Fibroblast of skin of right biceps (primary cell): ENCODE measurements at regions not wholly inside any gene's neighbourhood (a gene's known extent, or its start where the extent isn't known, plus 50 kb on each side); places are given as distances from the start of the nearest gene placed in this dataset.
"Not testable (repeated sequence)": the region's sequence is repeated elsewhere in the genome, so short reads cannot be mapped to it uniquely, and the experiment has no call there.

Source experiments
- DNase-seq: peaks from one replicate; pipeline ENCODE4 v3.0.0-alpha.2; 2013

DNA sequence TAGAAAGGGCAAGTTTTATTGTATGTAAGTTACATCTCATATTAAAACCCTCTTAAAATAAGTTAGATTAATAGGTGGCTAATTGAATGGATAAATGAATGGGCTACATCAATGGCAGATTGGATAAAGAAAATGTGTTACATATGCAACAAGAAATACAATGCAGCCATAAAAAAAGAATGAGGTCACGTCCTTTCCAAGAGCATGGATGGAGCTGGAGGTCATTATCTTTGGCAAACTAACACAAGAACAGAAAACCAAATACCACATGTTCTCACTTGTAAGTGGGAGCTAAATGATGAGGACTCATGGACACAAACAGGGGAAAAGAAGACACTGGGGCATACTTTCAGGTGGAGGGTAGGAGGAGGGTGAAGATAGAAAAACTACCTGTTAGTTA, 182.2 kb upstream of the GNAI1 start:
- no peak for DNase-seq

GRCh38 chr7:79951415-79951814, 183.2 kb upstream of the GNAI1 start:
- no peak for DNase-seq

DNA sequence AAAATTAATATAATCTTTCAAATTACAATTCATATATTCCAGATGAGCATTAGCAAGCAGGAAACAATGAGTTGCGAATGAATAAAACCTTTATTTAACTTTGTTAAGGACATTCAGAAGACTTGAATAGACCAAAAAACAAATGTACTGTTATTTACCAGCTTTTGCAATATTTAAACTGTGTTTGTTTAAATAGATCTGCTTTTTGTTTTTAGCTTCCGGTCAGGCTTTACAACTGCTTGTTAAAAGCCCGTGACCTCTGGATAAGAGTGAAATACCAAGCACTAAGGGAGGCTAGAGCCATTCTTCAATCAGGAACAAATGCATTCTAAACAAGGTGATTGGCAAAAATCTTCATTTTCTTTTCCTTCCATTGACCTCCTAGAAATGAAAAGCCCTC, 184.9 kb upstream of the GNAI1 start:
- no peak for DNase-seq

DNA sequence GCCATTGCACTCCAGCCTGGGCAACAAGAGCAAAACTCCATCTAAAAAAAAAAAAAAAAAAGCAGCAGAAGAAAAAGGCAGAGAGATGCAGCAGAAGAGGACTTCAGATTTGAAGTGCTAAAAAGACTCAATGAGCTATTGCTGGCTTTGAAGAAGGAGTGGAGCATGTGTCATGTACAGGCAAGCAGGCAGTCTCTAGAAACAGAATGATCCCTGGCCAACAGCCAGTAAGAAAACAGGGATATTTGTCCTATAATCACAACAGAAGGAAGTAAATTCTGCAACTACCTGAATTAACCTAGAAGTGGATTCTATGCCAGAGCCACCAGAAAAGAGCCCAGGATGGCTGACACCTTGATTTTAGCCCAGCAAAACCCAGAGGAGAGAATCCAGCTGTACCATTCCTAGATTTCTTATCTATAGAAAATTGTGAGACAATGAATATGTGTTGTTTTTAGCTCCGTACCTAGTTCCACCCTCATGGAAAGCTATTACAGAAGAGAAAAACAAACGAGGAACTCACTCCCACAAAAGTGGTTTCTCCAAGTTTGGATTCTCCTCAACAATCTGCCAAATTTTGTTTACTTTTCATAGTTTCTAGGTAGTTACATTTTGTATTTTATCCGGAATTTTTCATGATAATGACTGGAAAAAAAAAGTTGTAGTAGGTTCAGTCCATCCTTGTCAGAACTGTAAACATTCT, 198.2 kb upstream of the GNAI1 start:
- DNase-seq = peak; percentile 2

DNA sequence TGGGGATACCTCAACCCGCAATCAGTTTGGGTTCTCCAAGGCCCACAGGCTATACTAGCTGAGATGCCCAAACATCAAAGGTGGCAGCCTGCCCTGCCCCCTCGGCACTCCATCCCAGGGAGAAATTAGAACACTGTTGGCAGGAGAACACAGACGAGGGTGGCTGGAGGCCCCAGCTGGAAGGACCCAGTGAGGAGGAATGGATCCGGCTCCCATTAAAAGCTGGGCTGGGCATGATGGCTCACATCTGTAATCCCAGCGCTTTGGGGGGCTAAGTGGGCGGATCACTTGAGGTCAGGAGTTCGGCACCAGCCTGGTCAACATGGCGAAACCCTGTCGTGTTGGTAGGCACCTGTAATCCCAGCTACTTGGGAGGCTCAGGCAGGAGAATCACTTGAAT, 199.9 kb upstream of the GNAI1 start:
- DNase-seq = no peak

DNA sequence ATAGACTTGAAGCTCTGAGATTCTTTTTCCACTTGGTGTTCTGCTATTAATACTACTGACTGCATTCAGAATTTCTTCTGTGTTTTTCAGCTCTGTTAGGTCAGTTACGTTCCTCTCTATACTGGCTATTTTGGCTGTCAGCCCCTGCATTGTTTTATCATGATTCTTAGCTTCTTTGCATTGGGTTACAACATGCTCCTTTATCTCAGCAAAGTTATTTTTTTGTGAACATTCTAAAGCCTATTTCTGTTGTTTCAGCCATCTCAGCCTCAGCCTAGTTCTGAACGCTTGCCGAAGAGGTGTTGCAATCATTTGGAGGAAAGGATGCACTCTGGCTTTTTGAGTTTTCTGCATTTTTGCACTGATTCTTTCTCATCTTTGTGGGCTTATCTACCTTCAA, 201.5 kb upstream of the GNAI1 start:
- peak; percentile 74 for DNase-seq

- DNase-seq = peak; percentile 49
Observed at GRCh38 chr7:79930604-79931003, 204.0 kb upstream of the GNAI1 start.

DNA sequence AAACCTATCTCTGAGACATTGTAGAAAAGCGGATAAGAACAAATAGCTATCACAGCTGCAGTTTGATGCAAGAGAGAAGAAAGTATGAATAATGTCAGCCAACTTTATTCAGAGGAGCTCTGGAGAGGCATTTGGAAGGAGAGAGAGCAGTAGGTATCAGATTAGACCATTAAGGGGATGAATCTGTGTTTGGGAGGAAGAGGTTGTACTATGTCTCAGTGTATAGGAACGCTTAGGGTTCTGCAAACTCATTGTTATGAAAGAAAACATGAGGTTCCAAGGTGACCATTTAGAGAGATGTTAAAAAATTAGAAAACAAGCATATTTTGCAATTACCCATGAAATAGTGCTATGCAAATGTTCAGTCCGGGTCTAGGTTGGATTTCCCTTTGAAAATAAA, 207.5 kb upstream of the GNAI1 start:
- DNase-seq = no peak

DNA sequence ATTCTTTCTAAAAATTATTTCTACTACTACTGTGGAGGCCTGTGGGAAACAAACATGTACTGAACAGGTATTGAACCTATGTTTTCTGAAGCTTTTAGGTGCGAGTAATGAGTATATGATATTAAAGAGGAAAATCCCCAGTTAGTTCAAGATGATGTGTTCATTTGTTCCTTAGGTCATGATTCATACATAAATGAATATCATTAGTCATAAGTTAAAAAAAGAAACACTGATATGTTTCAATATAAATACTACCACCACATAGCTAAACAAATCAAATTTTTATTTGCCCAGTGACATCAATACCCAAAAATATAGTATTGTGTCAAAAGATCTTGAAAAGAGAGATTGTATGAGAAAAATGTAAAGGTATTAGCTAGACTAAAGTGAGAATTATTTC, 210.7 kb upstream of the GNAI1 start:
- DNase-seq = peak; percentile 26

- DNase-seq = no peak
Observed at GRCh38 chr7:79922894-79923293, 211.7 kb upstream of the GNAI1 start.

- no peak for DNase-seq
Observed at GRCh38 chr7:79921976-79922375, 212.7 kb upstream of the GNAI1 start.

DNA sequence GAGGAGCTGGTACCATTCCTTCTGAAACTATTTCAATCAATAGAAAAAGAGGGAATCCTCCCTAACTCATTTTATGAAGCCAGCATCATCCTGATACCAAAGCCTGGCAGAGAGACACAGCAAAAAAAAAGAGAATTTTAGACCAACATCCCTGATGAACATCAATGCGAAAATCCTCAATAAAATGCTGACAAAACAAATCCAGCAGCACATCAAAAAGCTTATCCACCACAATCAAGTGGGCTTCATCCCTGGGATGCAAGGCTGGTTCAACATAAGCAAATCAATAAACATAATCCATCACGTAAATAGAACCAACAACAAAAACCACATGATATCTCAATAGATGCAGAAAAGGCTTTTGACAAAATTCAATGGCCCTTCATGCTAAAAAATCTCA, 216.0 kb upstream of the GNAI1 start:
- DNase-seq = not testable (repeated sequence)

- not testable (repeated sequence) for DNase-seq
Observed at GRCh38 chr7:79915346-79915745, 219.3 kb upstream of the GNAI1 start.

DNA sequence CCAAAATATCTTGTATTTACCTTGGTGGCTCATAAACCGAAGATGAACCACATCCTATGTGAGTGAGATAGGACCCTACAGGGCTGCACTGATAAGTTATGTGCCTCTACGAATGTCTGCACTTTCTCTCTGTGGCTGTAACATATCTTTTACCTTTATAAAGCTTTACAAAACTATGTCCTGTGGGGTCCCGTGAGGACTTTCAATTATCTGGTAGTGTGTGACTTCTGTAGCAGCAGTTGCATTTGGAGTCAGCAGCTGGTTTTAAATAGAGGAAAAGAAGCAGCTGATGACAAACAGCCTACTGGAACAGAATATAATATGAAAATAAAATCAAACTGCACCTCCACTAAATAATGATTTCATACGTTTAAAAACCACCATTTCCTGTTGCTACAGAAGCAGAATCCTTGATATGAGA, 222.4 kb upstream of the GNAI1 start:
- no peak for DNase-seq

DNA sequence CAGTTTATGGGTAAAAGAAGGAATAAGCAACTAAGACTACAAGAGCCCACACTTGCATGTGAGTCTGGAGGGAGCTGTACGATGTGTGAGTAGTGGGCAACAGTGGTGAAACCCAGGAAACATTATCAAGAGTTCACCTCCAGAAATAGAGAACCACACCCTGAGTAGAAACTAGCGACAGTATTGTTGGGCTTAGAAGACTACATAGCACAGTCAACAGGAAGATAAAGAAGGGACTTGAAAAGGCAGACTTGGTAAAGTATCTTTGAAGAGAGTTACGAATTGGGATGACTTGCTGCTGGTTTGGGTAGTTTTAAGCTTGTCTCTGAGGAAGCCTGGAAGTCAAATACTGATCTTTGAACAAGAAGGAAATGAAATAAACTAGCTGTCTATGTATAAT, 223.2 kb upstream of the GNAI1 start:
- no peak for DNase-seq

GRCh38 chr7:79909176-79909575, 225.5 kb upstream of the GNAI1 start:
- DNase-seq = no peak

GRCh38 chr7:79897166-79897565, 237.5 kb upstream of the GNAI1 start:
- no peak for DNase-seq

DNA sequence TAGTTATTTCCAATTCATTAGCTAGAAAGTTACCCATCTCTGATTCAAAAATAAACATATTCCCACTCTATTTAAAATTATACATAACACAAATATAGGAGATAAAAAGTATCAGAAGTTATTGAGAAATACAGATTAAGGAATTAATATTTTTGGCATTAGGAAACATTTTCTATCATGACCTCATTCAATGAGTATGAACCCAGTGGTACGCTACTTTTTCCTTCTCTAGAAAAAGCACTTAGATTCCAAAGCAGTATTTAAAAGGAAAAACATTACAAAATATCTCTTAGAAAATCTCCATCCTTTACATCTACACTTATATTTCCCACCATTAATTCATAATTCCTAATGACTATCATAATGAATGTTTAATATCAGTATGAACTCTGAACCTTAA, 240.6 kb upstream of the GNAI1 start:
- DNase-seq = peak; percentile 21

- DNase-seq = no peak
Observed at GRCh38 chr7:79882922-79883321, 251.7 kb upstream of the GNAI1 start.

DNA sequence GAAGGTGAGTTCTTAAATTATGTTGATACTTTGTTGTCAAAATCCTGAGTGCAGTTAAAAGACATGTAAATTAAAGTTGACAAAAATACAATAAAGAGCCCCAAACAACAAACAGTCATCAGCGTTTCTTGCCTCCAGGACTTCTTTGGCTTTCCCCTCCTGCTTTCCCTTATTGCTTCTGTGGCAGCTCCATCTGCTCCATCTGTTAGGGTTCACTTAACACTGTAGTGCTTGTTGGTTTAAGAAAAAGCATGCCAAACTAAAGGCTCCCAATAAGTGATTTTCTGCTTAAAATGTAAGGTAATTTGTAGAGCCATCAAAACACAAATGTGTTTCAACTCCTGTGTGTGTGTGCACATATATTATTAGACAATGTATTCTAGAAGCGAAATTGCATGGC, 254.3 kb upstream of the GNAI1 start:
- no peak for DNase-seq

- peak; percentile 25 for DNase-seq
Observed at GRCh38 chr7:79877874-79878465, 256.7 kb upstream of the GNAI1 start.

DNA sequence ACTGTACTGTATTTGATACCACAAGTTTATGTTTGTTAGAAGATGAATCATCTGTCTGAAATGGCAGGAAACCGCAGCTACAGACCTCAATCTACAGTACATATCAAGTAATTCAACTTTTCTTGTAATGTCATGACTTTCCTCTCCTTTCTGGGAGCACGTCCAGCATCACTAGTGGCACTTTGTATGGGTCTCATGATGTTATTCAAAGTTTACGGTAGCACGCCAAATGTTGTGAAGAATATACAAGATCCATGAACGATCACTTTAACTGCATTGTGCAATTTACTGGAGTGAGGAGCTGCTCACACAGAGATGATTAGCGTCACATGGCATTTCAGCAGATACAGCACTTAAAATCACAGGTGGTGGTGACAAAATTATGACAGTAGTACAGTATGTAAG, 257.8 kb upstream of the GNAI1 start:
- DNase-seq = peak; percentile 86

- DNase-seq = no peak
Observed at GRCh38 chr7:79874797-79875196, 259.8 kb upstream of the GNAI1 start.

DNA sequence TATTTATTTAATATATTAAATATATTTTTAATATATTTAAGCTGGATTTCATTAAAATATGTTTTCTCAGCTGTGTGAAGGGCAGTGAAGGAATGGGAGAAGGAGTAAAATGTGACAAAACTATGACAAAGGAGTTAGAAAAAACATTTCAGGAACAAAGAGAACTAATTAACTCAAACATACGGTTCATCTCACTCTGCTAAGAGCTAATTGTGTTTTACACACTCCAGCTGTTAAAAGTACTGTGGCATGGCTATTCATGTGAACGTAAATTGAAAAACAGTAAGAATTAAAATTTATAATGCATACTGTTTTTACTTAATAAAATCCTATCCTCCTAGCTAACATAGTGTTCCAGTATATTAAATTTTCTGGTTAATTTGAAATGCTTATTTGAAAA, 262.5 kb upstream of the GNAI1 start:
- DNase-seq = no peak

DNA sequence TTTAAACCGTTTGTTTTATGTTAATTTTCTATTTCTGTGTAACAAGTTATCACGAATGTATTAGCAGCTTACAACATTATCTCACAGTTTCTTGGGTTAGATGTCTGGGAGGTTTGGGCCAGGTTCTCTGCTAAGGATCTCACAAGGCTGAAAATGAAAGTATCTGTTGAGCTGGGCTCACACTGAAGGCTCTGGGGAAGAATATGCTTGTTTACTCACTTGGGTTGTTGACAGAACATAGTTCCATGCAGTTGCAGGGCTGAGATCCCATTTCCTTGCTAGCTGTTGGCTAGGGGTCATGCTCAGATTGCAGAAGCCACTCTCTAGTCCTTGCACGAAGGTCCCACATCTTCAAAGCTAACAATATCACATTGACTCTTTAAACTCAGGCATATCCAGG, 266.6 kb upstream of the GNAI1 start:
- no peak for DNase-seq
